Tibial nerve (tissue), 3 donors: ENCODE measurements at regions not wholly inside any gene's neighbourhood (a gene's known extent, or its start where the extent isn't known, plus 50 kb on each side); places are given as distances from the start of the nearest gene placed in this dataset.

Source experiments
- CTCF ChIP-seq, 5 experiments: fragments of 200-600 bp in 3 of 5; fragments of 450-650 bp in 2 of 5; sonication (generic) in 3 of 5; IDR thresholded peaks; one replicate each; pipeline ENCODE4 v1.5.1; 2016 to 2019; ENCODE audit warnings: antibody characterized with exemption in 5 of 5, mild to moderate bottlenecking in 3 of 5, moderate library complexity in 2 of 5
- POLR2A ChIP-seq, 2 donors: fragments of 450-650 bp; IDR thresholded peaks; one replicate each; pipeline ENCODE4 v1.6.1; 2017; ENCODE audit warnings: antibody characterized with exemption in 2 of 2, mild to moderate bottlenecking in 2 of 2, moderate library complexity in 2 of 2

GRCh38 chr12:92558806-92559205 lies 144.0 kb upstream of the PLEKHG7 start:
- TF ChIP-seq CTCF (IDR thresholded peaks at IDR 0.05) (no peak), POLR2A (IDR thresholded peaks at IDR 0.05) (no peak)
